D721Med (cell line): ENCODE measurements at regions not wholly inside any gene's neighbourhood (a gene's known extent, or its start where the extent isn't known, plus 50 kb on each side); places are given as distances from the start of the nearest gene placed in this dataset.

Source experiments
- DNase-seq: peaks from one replicate; pipeline ENCODE4 v3.0.0; 2011; ENCODE audit warnings: low spot score; ENCODE audit not compliant: insufficient read length
- FAIRE-seq: peaks from 2 replicates; lab custom pipeline; 2011; peaks lifted over from hg19 to GRCh38; lab: Jason Lieb, UNC
- CTCF ChIP-seq: IDR thresholded peaks from 2 replicates; pipeline ENCODE4 v1.5.1; 2012; ENCODE audit warnings: mild to moderate bottlenecking, control low read depth; ENCODE audit not compliant: insufficient read depth; ENCODE audit errors: missing control alignments

GRCh38 chr3:83769791-83770663 lies 1188.8 kb upstream of the CADM2 start:
- no peak for TF ChIP-seq CTCF
- DNase-seq (no peak), FAIRE-seq (no peak)

GRCh38 chr3:83770664-83771402 lies 1188.0 kb upstream of the CADM2 start:
- DNase-seq (no peak), FAIRE-seq (no peak)
- no peak for TF ChIP-seq CTCF

GRCh38 chr3:83802801-83803200 lies 1156.0 kb upstream of the CADM2 start:
- no peak for DNase-seq
- TF ChIP-seq CTCF = no peak
- no peak for FAIRE-seq

- DNase-seq (no peak), FAIRE-seq (no peak)
- TF ChIP-seq CTCF = no peak
Measured at GRCh38 chr3:83807511-83807910, 1151.3 kb upstream of the CADM2 start.

GRCh38 chr3:83813176-83813575 lies 1145.6 kb upstream of the CADM2 start:
- no peak for TF ChIP-seq CTCF
- no peak for DNase-seq
- FAIRE-seq = no peak

GRCh38 chr3:83816653-83817052 lies 1142.1 kb upstream of the CADM2 start:
- DNase-seq (no peak), FAIRE-seq (no peak)
- no peak for TF ChIP-seq CTCF
